HPDE6-E6E7 (cell line): ENCODE measurements at regions not wholly inside any gene's neighbourhood (a gene's known extent, or its start where the extent isn't known, plus 50 kb on each side); places are given as distances from the start of the nearest gene placed in this dataset.
"Not testable (repeated sequence)": the region's sequence is repeated elsewhere in the genome, so short reads cannot be mapped to it uniquely, and the experiment has no call there.

ENCODE experiments used
- DNase-seq: peaks from one replicate; pipeline ENCODE4 v3.0.0; 2011; ENCODE audit warnings: missing footprints; ENCODE audit errors: extremely low spot score

GRCh38 chrX:125089761-125090445 lies 229.8 kb upstream of the TEX13C start:
- no peak for DNase-seq

GRCh38 chrX:125093852-125094251 lies 225.8 kb upstream of the TEX13C start:
- DNase-seq = no peak

- no peak for DNase-seq
These were observed 224.8 kb upstream of the TEX13C start for GRCh38 chrX:125094901-125095300.

- DNase-seq = no peak
These were observed 223.2 kb upstream of the TEX13C start for GRCh38 chrX:125096469-125096868.

- DNase-seq = no peak
These were observed 222.8 kb upstream of the TEX13C start for GRCh38 chrX:125096870-125097269.

GRCh38 chrX:125101971-125102755 lies 217.5 kb upstream of the TEX13C start:
- DNase-seq = no peak

GRCh38 chrX:125103693-125104092 lies 216.0 kb upstream of the TEX13C start:
- DNase-seq = no peak

GRCh38 chrX:125108921-125109320 lies 210.8 kb upstream of the TEX13C start:
- DNase-seq = no peak

GRCh38 chrX:125131164-125131563 lies 188.5 kb upstream of the TEX13C start:
- peak; percentile 0 for DNase-seq

GRCh38 chrX:125132274-125132673 lies 187.4 kb upstream of the TEX13C start:
- DNase-seq = no peak

- DNase-seq = no peak
These were observed 182.2 kb upstream of the TEX13C start for GRCh38 chrX:125137521-125137920.

- DNase-seq = no peak
These were observed 169.4 kb upstream of the TEX13C start for GRCh38 chrX:125150231-125150630.

- no peak for DNase-seq
These were observed 168.5 kb upstream of the TEX13C start for GRCh38 chrX:125151146-125151545.

GRCh38 chrX:125152011-125152410 lies 167.7 kb upstream of the TEX13C start:
- no peak for DNase-seq

- DNase-seq = no peak
These were observed 166.1 kb upstream of the TEX13C start for GRCh38 chrX:125153621-125154020.

GRCh38 chrX:125154288-125155257 lies 165.1 kb upstream of the TEX13C start:
- not testable (repeated sequence) for DNase-seq

- DNase-seq = not testable (repeated sequence)
These were observed 164.2 kb upstream of the TEX13C start for GRCh38 chrX:125155296-125156033.

- DNase-seq = no peak
These were observed 149.2 kb upstream of the TEX13C start for GRCh38 chrX:125170459-125170858.

- DNase-seq = no peak
These were observed 147.1 kb upstream of the TEX13C start for GRCh38 chrX:125172531-125172930.

GRCh38 chrX:125175991-125176584 lies 143.6 kb upstream of the TEX13C start:
- no peak for DNase-seq

GRCh38 chrX:125193921-125194320 lies 125.8 kb upstream of the TEX13C start:
- DNase-seq = no peak
